Heart right ventricle (tissue), 16 donors: ENCODE measurements at regions not wholly inside any gene's neighbourhood (a gene's known extent, or its start where the extent isn't known, plus 50 kb on each side); places are given as distances from the start of the nearest gene placed in this dataset.
"Not testable (repeated sequence)": the region's sequence is repeated elsewhere in the genome, so short reads cannot be mapped to it uniquely, and the experiment has no call there.

Experiments used
- ATAC-seq, 8 donors: fragments of 200-7000 bp; cut with Tn5 transposase; one replicate each; pipeline ENCODE4 v1.9.1; 2020; ENCODE audit warnings: mild to moderate bottlenecking in 8 of 8, moderate library complexity in 8 of 8, moderate number of reproducible peaks in 1 of 8
- DNase-seq, 2 donors: peaks; one replicate each; pipeline ENCODE4 v3.0.0-alpha.2; 2020
- H3K27ac ChIP-seq, 10 donors: fragments of 200-600 bp; sonication (generic) in 2 of 10; one replicate each; pipeline versions ENCODE4 v1.5.0 to v1.8.0; 2020 to 2022; ENCODE audit warnings: mild to moderate bottlenecking in 3 of 10
- H3K27me3 ChIP-seq, 7 donors: fragments of 200-600 bp; one replicate each; pipeline ENCODE4 v1.8.0; 2021 to 2022; ENCODE audit warnings: mild to moderate bottlenecking in 2 of 7
- H3K36me3 ChIP-seq, 9 donors: fragments of 200-600 bp; sonication (generic) in 1 of 9; one replicate each; pipeline versions ENCODE4 v1.5.0 to v1.8.0; 2020 to 2022; ENCODE audit warnings: mild to moderate bottlenecking in 2 of 9
- H3K4me1 ChIP-seq, 9 donors: fragments of 200-600 bp; sonication (generic) in 1 of 9; one replicate each; pipeline versions ENCODE4 v1.5.0 to v1.8.0; 2020 to 2022; ENCODE audit warnings: mild to moderate bottlenecking in 4 of 9
- H3K4me3 ChIP-seq, 10 donors: fragments of 200-600 bp; sonication (generic) in 2 of 10; one replicate each; pipeline versions ENCODE4 v1.5.0 to v1.8.0; 2020 to 2022; ENCODE audit warnings: mild to moderate bottlenecking in 7 of 10, moderate library complexity in 2 of 10
- H3K9me3 ChIP-seq, 11 donors: fragments of 200-600 bp in 10 of 11; sonication (generic) in 2 of 11; one replicate each; pipeline versions ENCODE4 v1.5.0 to v1.8.0; 2013 to 2022; ENCODE audit warnings: mild to moderate bottlenecking in 2 of 11, control low read depth in 1 of 11, moderate library complexity in 1 of 11
- WGBS, 2 donors: extraction: QIAGEN DNeasy Blood & Tissue Kit; methylation state at CpG; one replicate each; pipeline ENCODE4 v1.1.7; 2013; ENCODE audit warnings: inconsistent platforms in 1 of 2; 5-methylcytosine and 5-hydroxymethylcytosine counted together
- intact Hi-C, 10 donors: fragments of 100-400 bp; cut with DNase I; formaldehyde crosslinking; loops; one replicate each; pipeline versions ENCODE4 v1.11.1 to v1.14.2; 2022
- TF ChIP-seq, protein P1 (sequence below), 9 donors: fragments of 200-600 bp; sonication (generic) in 2 of 9; IDR thresholded peaks; one replicate each; pipeline versions ENCODE4 v1.5.0 to v1.8.0; 2021 to 2022; ENCODE audit warnings: antibody characterized with exemption in 9 of 9, mild to moderate bottlenecking in 5 of 9, moderate library complexity in 1 of 9
- donor health status: Arrhythmogenic right ventricular cardiomyopathy.
- donor health status: ischemic (EF 13 %, LVEDD 7.1; RV severe dilation, severe dysfunction).
- donor health status: healthy with polysubstance abuse.
- donor health status: DM: no; HTN: yes; CAD: no.
- donor health status: DM: no; HTN: no; CAD: no.
- donor health status: ischemic (EF 25% LVEDD 6.9; RV normal size, moderate dysfunction).
- donor health status: ischemic (EF 25% LVEDD 5.7; RV mildly dilated, moderate dysfunction).
- donor health status: healthy.
- donor health status: DM: yes; HTN: yes; CAD: no.
- donor health status: Ischemic cardiomyopathy.
- donor health status: ischemic (EF 35%, LVEDD 5.7; RV mildly dilated, moderate dysfunction).
- donor health status: nonischemic (EF 11% LVEDD 7.7; RV severe dilation, severe dysfunction).
- donor health status: DM: yes; HTN: yes; CAD: no.
- donor health status: PGD.
- donor health status: ischemic (EF 29% LVEDD 5.4; RV normal size, mild dysfunction).
- donor health status: nonischemic (EF 23%, LVEDD 6.1; RV moderate dilation, normal function).

DNA sequence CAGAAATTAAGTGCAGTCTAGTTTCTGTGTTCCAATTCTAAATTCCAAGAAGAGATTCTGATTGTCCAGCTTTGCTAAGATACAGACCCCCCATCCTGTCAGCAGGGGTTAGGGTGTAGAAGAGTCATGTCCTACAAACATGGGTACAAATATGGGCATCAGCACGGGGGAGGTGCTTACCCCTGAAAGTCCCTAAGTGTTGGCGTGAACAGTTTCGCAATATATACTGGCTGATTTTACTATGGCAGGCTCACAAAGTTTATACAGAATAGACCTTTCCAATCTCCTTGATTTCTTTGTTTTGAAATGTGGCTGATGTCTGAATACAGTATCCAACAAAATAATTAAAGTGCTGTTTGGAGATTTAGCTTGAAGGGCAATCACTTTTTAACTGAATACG lies 71.6 kb upstream of the PPM1H start:
- H3K27ac ChIP-seq = no peak overlapping the region
- H3K36me3 ChIP-seq = no peaks in the 10 kb centered on the region
- no peaks in the 10 kb centered on the region for H3K4me1 ChIP-seq
- H3K27me3 ChIP-seq = peaks cover 0 to 5% (median 0%) of the 10 kb centered on the region in 7 donors
- ATAC-seq (no peak), DNase-seq (no peak)
- WGBS, 2 donors = 73 to 78% methylated on average over 4 of the region's 4 CpGs
- no peak overlapping the region for H3K4me3 ChIP-seq
- TF ChIP-seq, protein P1, sequence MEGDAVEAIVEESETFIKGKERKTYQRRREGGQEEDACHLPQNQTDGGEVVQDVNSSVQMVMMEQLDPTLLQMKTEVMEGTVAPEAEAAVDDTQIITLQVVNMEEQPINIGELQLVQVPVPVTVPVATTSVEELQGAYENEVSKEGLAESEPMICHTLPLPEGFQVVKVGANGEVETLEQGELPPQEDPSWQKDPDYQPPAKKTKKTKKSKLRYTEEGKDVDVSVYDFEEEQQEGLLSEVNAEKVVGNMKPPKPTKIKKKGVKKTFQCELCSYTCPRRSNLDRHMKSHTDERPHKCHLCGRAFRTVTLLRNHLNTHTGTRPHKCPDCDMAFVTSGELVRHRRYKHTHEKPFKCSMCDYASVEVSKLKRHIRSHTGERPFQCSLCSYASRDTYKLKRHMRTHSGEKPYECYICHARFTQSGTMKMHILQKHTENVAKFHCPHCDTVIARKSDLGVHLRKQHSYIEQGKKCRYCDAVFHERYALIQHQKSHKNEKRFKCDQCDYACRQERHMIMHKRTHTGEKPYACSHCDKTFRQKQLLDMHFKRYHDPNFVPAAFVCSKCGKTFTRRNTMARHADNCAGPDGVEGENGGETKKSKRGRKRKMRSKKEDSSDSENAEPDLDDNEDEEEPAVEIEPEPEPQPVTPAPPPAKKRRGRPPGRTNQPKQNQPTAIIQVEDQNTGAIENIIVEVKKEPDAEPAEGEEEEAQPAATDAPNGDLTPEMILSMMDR (IDR thresholded peaks at IDR 0.05) = no peak
- intact Hi-C loops = no loop called here
- peaks cover 0 to 6% (median 0%) of the 10 kb centered on the region in 11 donors for H3K9me3 ChIP-seq

DNA sequence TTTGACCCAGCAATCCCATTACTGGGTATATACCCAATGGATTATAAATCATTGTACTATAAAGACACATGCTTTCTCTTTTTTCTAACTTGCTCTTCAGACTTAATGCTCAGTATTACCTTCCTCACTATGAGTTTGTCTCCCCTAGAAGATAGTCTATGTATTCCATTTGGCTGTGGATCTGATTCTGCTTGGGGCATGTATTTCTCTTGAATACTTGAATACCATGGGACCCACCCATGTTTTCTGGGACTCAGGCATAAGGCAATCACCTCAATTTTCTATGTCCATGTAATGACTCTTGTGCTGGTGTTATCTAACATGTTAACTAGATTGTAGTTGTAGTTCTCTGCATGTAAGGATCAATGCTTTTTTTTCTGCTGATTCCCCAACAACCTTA lies 70.4 kb upstream of the PPM1H start:
- TF ChIP-seq, protein P1 (IDR thresholded peaks at IDR 0.05) = no peak
- H3K9me3 ChIP-seq = peaks cover 0 to 6% (median 0%) of the 10 kb centered on the region in 11 donors
- DNase-seq = no peak
- intact Hi-C loops = no loop called here
- no peak overlapping the region for H3K27ac ChIP-seq
- no peak for ATAC-seq
- H3K36me3 ChIP-seq = no peaks in the 10 kb centered on the region
- H3K4me1 ChIP-seq = no peaks in the 10 kb centered on the region
- H3K27me3 ChIP-seq = peaks cover 0 to 5% (median 0%) of the 10 kb centered on the region in 7 donors
- H3K4me3 ChIP-seq = no peak overlapping the region

DNA sequence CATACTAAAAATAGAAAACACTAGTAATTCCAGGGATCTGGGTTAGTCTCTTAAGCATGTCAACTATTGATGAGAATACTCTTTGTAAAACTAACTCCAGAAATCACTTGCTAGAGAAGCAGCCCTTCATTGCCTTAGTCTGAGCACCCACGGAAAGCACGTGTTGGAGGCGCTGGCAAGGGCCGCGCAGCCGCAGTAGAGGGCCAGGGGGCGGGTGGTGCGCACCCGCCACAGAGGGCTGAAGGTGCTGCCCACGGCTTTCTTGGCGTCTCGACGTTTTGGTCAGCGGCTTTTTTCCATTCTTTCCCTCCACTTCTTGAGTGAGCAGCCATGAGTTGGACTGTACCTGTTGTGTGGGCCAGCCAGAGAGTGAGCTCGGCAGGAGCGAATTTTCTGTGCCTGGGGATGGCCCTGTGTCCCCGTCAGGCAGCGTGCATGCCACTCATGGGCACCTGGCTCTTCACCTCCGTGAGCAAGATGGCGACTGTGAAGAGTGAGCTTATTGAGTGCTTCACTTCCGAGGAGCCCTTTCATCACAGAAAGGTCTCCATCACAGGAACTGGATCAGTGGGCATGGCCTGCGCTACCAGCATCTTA lies 68.4 kb upstream of the PPM1H start:
- Histone ChIP-seq H3K4me1 (no peaks in the 10 kb centered on the region), H3K27me3 (no peaks in the 10 kb centered on the region), H3K4me3 (no peak overlapping the region), H3K27ac (no peak overlapping the region), H3K36me3 (no peaks in the 10 kb centered on the region), H3K9me3 (peaks cover 0 to 6% (median 0%) of the 10 kb centered on the region in 11 donors)
- intact Hi-C loops = no loop called here
- TF ChIP-seq, protein P1 (IDR thresholded peaks at IDR 0.05) = no peak
- ATAC-seq (no peak), DNase-seq (no peak)
- WGBS, 2 donors = 96 to 97% methylated on average over 22 of the region's 22 CpGs

DNA sequence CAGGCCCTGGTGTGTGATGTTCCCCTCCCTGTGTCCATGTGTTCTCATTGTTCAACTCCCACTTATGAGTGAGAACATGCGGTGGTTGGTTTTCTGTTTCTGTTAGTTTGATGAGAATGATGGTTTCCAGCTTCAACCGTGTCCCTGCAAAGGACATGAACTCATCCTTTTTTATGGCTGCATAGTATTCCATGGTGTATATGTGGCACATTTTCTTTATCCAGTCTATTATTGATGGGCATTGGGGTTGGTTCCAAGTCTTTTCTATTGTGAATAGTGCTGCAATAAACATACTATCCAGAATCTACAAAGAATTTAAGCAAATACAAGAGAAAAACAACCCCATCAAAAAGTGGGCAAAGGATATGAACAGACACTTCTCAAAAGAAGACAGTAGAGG lies 67.1 kb upstream of the PPM1H start:
- H3K4me3 ChIP-seq, intact Hi-C loops, H3K4me1 ChIP-seq, ATAC-seq, H3K9me3 ChIP-seq, H3K27ac ChIP-seq, H3K36me3 ChIP-seq, DNase-seq, H3K27me3 ChIP-seq: not testable (repeated sequence)
- WGBS, 2 donors = 42 to 98% methylated on average over 2 of the region's 2 CpGs

DNA sequence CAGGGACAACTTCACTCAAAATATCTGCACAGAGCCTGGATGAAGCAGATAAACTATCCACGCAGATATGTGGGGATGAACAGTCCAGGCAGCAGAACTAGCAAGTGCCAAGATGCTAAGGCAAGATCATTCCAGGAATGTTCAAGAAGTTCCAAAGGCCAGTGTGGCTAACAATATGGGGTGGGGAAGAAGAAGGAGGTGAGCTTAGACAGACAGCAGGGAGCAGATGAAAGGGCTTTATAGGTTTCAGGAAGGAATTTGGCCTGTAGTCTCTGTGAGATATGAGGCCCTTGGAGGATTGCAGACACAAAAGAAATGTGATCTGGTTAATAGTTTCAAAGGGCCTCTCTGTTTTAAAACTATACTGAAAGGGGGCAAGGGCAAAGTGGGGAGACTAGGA lies 63.5 kb upstream of the PPM1H start:
- Histone ChIP-seq H3K36me3 (no peaks in the 10 kb centered on the region), H3K9me3 (peaks cover 0 to 6% (median 0%) of the 10 kb centered on the region in 11 donors), H3K4me3 (no peak overlapping the region), H3K27me3 (no peaks in the 10 kb centered on the region), H3K4me1 (no peaks in the 10 kb centered on the region), H3K27ac (no peak overlapping the region)
- ATAC-seq (no peak), DNase-seq (no peak)
- 60 to 70% methylated on average over 1 of the region's 1 CpG for WGBS, 2 donors
- TF ChIP-seq, protein P1 (IDR thresholded peaks at IDR 0.05) = no peak
- intact Hi-C loops = no loop called here
